K562 (cell line): ENCODE measurements at regions not wholly inside any gene's neighbourhood (a gene's known extent, or its start where the extent isn't known, plus 50 kb on each side); places are given as distances from the start of the nearest gene placed in this dataset.

Experiments
- ATAC-seq: fragments of 200-7000 bp; cut with Tn5 transposase; 3 replicates; pipeline ENCODE4 v1.9.1; 2020; ENCODE audit warnings: moderate library complexity
- BruUV-seq: library from RNA; stranded (reverse); fragments of 400-500 nt; replicated peaks from 2 replicates; lab custom pipeline; 2021; lab: Mats Ljungman, UMichigan
- CTCF ChIA-PET: fragments of 300-600 bp; formaldehyde crosslinking; extraction: SDS; loops from one replicate; lab custom pipeline; 2021; ENCODE audit warnings: low intra/inter-chr PET ratio; lab: Yijun Ruan, JAX
- POLR2A ChIA-PET: fragments of 300-600, 350-650 bp; sonication (Branson Sonifier 250); formaldehyde crosslinking; extraction: SDS; loops from one replicate; lab custom pipeline; 2021; ENCODE audit warnings: antibody characterized with exemption, inconsistent platforms; lab: Yijun Ruan, JAX
- DNase-seq, 4 experiments: peaks; one replicate each; pipeline versions ENCODE4 v3.0.0 to v3.0.0-alpha.2; 2011 to 2018; ENCODE audit warnings: low spot score in 3 of 4, mixed read lengths in 3 of 4; ENCODE audit errors: extremely low read depth in 1 of 4
- FAIRE-seq: peaks from 2 replicates; lab custom pipeline; 2011; peaks lifted over from hg19 to GRCh38; lab: Jason Lieb, UNC
- H2AFZ ChIP-seq: 2 replicates; pipeline ENCODE4 v1.6.0; 2011; ENCODE audit warnings: low read depth, low read length, control low read depth, inconsistent platforms
- H3K27ac ChIP-seq: fragments of 200-600 bp; 3 replicates; pipeline ENCODE4 v1.8.0; 2011; ENCODE audit warnings: low read depth, mild to moderate bottlenecking, control low read depth, inconsistent platforms, low read length, moderate library complexity, mixed read lengths; ENCODE audit errors: extremely low read depth
- H3K27me3 ChIP-seq, 2 experiments: fragments of 300-600 bp in 1 of 2; 2 replicates in 1 of 2; 3 replicates in 1 of 2; pipeline versions ENCODE4 v1.6.0 to v1.8.0; 2011; ENCODE audit warnings: inconsistent platforms in 2 of 2, low read length in 2 of 2, mild to moderate bottlenecking in 1 of 2, mixed read lengths in 1 of 2, moderate library complexity in 1 of 2; ENCODE audit not compliant: control insufficient read depth in 2 of 2, insufficient read depth in 2 of 2
- H3K36me3 ChIP-seq: fragments of 300-600 bp; 3 replicates; pipeline ENCODE4 v1.8.0; 2011; ENCODE audit warnings: mild to moderate bottlenecking, low read length, inconsistent platforms; ENCODE audit not compliant: control insufficient read depth, insufficient read depth
- H3K4me1 ChIP-seq, 2 experiments: fragments of 200-600 bp in 1 of 2; replicated peaks in 1 of 2; 2 replicates in 1 of 2; 3 replicates in 1 of 2; pipeline versions ENCODE4 v1.5.1 to v1.8.0; 2011; ENCODE audit warnings: inconsistent platforms in 2 of 2, low read length in 2 of 2, mild to moderate bottlenecking in 1 of 2, mixed read lengths in 1 of 2, moderate library complexity in 1 of 2; ENCODE audit not compliant: control insufficient read depth in 2 of 2, insufficient read depth in 2 of 2
- H3K4me2 ChIP-seq: 2 replicates; pipeline ENCODE4 v1.6.1; 2011; ENCODE audit warnings: low read length, control low read depth, inconsistent platforms, mixed read lengths; ENCODE audit not compliant: insufficient read depth
- H3K4me3 ChIP-seq: fragments of 200-600 bp; sonication (generic), shearing (Covaris generic); 2 replicates; pipeline ENCODE4 v1.5.1; 2016; ENCODE audit warnings: control low read depth, inconsistent platforms
- H3K79me2 ChIP-seq: fragments of 200-600 bp; 3 replicates; pipeline ENCODE4 v1.8.0; 2011; ENCODE audit warnings: low read length, inconsistent platforms; ENCODE audit not compliant: control insufficient read depth, insufficient read depth
- H3K9ac ChIP-seq, 2 experiments: 2 replicates each; pipeline versions ENCODE4 v1.6.0 to v1.6.1; 2011; ENCODE audit warnings: low read depth in 2 of 2, low read length in 2 of 2, control low read depth in 1 of 2, inconsistent platforms in 1 of 2, mild to moderate bottlenecking in 1 of 2, mixed read lengths in 1 of 2; ENCODE audit not compliant: insufficient read depth in 1 of 2
- H3K9me1 ChIP-seq: one replicate; pipeline ENCODE4 v1.6.0; 2011; ENCODE audit warnings: inconsistent platforms, mild to moderate bottlenecking, low read length, moderate library complexity; ENCODE audit not compliant: control insufficient read depth, insufficient read depth
- H3K9me3 ChIP-seq: replicated peaks from 2 replicates; pipeline ENCODE4 v1.5.1; 2011; ENCODE audit warnings: low read depth, low read length, inconsistent platforms; ENCODE audit not compliant: control insufficient read depth, insufficient read depth
- H4K20me1 ChIP-seq: replicated peaks from 2 replicates; pipeline ENCODE4 v1.6.1; 2011; ENCODE audit warnings: low read length, inconsistent platforms, mixed read lengths; ENCODE audit not compliant: control insufficient read depth, insufficient read depth
- IRF9 ChIP-seq: fragments of 450-650 bp; IDR thresholded peaks from 2 replicates; pipeline ENCODE4 v1.6.1; 2016; ENCODE audit warnings: missing biosample characterization, missing genetic modification characterization
- NFIC ChIP-seq: fragments of 450-650 bp; IDR thresholded peaks from 2 replicates; pipeline ENCODE4 v1.6.1; 2017; ENCODE audit warnings: mild to moderate bottlenecking, inconsistent platforms
- NUFIP1 ChIP-seq: fragments of 450-650 bp; IDR thresholded peaks from 2 replicates; pipeline ENCODE4 v1.6.1; 2018; ENCODE audit not compliant: partially characterized antibody
- TARDBP ChIP-seq: fragments of 450-650 bp; IDR thresholded peaks from 2 replicates; pipeline ENCODE4 v1.6.1; 2016
- ZBTB40 ChIP-seq, 2 experiments: fragments of 450-650 bp in 1 of 2; sonication (generic) in 1 of 2; formaldehyde crosslinking in 1 of 2; IDR thresholded peaks; 2 replicates each; pipeline versions ENCODE4 v1.7.1 to v1.9.0; 2016 to 2022; ENCODE audit warnings: inconsistent platforms in 1 of 2, mild to moderate bottlenecking in 1 of 2, missing genetic modification reagents in 1 of 2
- in situ Hi-C: fragments of 300-500 bp; cut with MboI; formaldehyde crosslinking; loops from 4 replicates; pipeline ENCODE4 v1.15.0; 2018; ENCODE audit warnings: inconsistent platforms, mixed read lengths
- intact Hi-C: fragments of 100-400 bp; cut with micrococcal nuclease; formaldehyde crosslinking; loops from 2 replicates; pipeline ENCODE4 v1.14.2; 2022

GRCh38 chr5:164498438-164498837 is 993.0 kb downstream of the MAT2B start:
- H4K20me1 ChIP-seq, result no peaks in the 10 kb centered on the region
- H3K27me3 ChIP-seq, result no peaks in the 10 kb centered on the region
- intact Hi-C loops (no loop called here), in situ Hi-C loops (no loop called here)
- no peaks in the 10 kb centered on the region for H3K9me3 ChIP-seq
- no peak for ATAC-seq
- H3K4me2 ChIP-seq, result no peak overlapping the region
- H3K27ac ChIP-seq, result no peak overlapping the region
- no peaks in the 10 kb centered on the region for H3K79me2 ChIP-seq
- no peak for DNase-seq
- H3K4me3 ChIP-seq, result no peak overlapping the region
- no peaks in the 10 kb centered on the region for H3K9me1 ChIP-seq
- no peaks in the 10 kb centered on the region for H3K4me1 ChIP-seq
- TF ChIP-seq NUFIP1 (no peak), TARDBP (no peak), IRF9 (tag) (no peak), NFIC (no peak), ZBTB40 (IDR thresholded peaks at IDR 0.05) (no peak), ZBTB40 (CRISPR knock-in tag; IDR thresholded peaks at IDR 0.05) (no peak)
- BruUV-seq, result no TSS peak
- ChIA-PET POLR2A (no interaction called here), CTCF (no interaction called here)
- H3K9ac ChIP-seq, result no peak overlapping the region
- H2AFZ ChIP-seq, result no peak overlapping the region
- H3K36me3 ChIP-seq, result no peaks in the 10 kb centered on the region
- FAIRE-seq, result no peak
